Astrocyte of the cerebellum (primary cell): ENCODE measurements at regions not wholly inside any gene's neighbourhood (a gene's known extent, or its start where the extent isn't known, plus 50 kb on each side); places are given as distances from the start of the nearest gene placed in this dataset.

Experiments used
- DNase-seq: peaks from one replicate; pipeline ENCODE4 v3.0.0-alpha.2; 2011; ENCODE audit warnings: low read depth
- H3K4me3 ChIP-seq: 2 replicates; pipeline ENCODE4 v1.5.1; 2011; ENCODE audit warnings: mild to moderate bottlenecking, low read depth, low read length, moderate library complexity
- CTCF ChIP-seq: IDR thresholded peaks from 2 replicates; pipeline ENCODE4 v1.5.1; 2012; ENCODE audit warnings: low read length, low read depth, moderate library complexity, mild to moderate bottlenecking; ENCODE audit errors: missing control alignments
- in situ Hi-C: cut with HindIII; loops from 2 replicates; pipeline ENCODE4 v1.10.0; 2017; ENCODE audit warnings: low sequenced_read_pairs

GRCh38 chr10:83931669-83932068 lies 207.6 kb upstream of the GHITM start:
- TF ChIP-seq CTCF, result no peak
- DNase-seq, result no peak
- no peak overlapping the region for H3K4me3 ChIP-seq
- in situ Hi-C loops, result no loop called here

DNA sequence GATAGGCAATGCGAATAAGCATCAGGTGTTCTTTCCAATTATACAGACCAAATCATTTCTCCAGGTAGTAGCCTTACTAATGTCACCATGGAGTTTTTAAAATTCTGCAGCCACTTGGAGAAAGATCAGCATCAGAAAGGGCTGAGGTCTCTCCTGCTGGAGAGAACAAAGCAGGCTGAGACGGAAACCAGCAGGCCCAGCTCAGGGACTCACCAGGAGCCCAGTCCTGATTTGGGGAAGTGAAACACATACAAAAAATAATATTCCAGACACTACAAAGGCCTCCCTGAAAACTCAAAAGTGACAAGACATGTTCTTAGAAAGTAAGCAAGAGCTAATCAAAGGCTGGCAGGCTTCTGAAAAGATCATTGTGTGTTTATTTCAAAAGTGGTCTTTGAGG lies 207.1 kb upstream of the GHITM start:
- no peak for DNase-seq
- in situ Hi-C loops, result no loop called here
- H3K4me3 ChIP-seq, result no peak overlapping the region
- no peak for TF ChIP-seq CTCF

GRCh38 chr10:83934062-83934461 lies 205.2 kb upstream of the GHITM start:
- no peak for TF ChIP-seq CTCF

GRCh38 chr10:83934641-83935338 lies 204.5 kb upstream of the GHITM start:
- no peak overlapping the region for H3K4me3 ChIP-seq
- DNase-seq, result no peak
- in situ Hi-C loops, result no loop called here
- no peak for TF ChIP-seq CTCF

More at GRCh38 chr10:83934062-83934461, 205.2 kb upstream of the GHITM start:
- DNase-seq, result no peak
- in situ Hi-C loops, result no loop called here
- H3K4me3 ChIP-seq, result no peak overlapping the region

DNA sequence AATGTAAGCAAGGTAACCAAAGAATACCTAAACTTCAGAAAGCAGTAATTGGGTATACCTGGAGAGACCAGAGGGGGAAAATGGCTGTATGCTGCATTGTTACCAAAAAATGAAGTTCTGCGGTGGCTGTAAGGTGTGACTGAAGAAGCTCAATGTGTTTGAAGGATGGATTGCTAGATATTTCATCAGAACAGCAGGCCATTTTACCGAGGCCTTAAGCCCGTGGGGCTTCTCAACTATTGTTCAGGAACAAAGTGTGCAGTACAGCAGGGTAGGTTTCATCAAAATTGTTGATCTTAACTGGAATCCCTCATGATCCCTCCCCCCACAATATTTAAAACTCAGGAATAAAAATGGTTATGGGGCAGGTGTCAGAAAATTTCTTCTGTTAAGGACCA lies 204.0 kb upstream of the GHITM start:
- H3K4me3 ChIP-seq, result no peak overlapping the region
- no peak for DNase-seq
- in situ Hi-C loops, result no loop called here
- no peak for TF ChIP-seq CTCF

GRCh38 chr10:83935911-83936310 lies 203.4 kb upstream of the GHITM start:
- in situ Hi-C loops, result no loop called here
- no peak overlapping the region for H3K4me3 ChIP-seq
- no peak for DNase-seq
- TF ChIP-seq CTCF, result no peak
